Esophagus muscularis mucosa (tissue), 3 donors: ENCODE measurements at regions not wholly inside any gene's neighbourhood (a gene's known extent, or its start where the extent isn't known, plus 50 kb on each side); places are given as distances from the start of the nearest gene placed in this dataset.

Experiments
- CTCF ChIP-seq, 3 experiments: fragments of 200-600 bp in 2 of 3; fragments of 450-650 bp in 1 of 3; sonication (generic) in 2 of 3; IDR thresholded peaks; one replicate each; pipeline ENCODE4 v1.5.1; 2017 to 2019; ENCODE audit warnings: antibody characterized with exemption in 3 of 3, mild to moderate bottlenecking in 2 of 3, moderate library complexity in 1 of 3
- POLR2AphosphoS5 ChIP-seq, 2 donors: sonication (generic); formaldehyde crosslinking; IDR thresholded peaks; one replicate each; pipeline ENCODE4 v1.6.1; 2017; ENCODE audit warnings: antibody characterized with exemption in 2 of 2

- no peak for TF ChIP-seq POLR2AphosphoS5 (IDR thresholded peaks at IDR 0.05)
- no peak for TF ChIP-seq CTCF (IDR thresholded peaks at IDR 0.05)
These were observed 88.1 kb upstream of the WSCD2 start for GRCh38 chr12:108040947-108041346.
